Ovary (tissue), 7 donors: ENCODE measurements at regions not wholly inside any gene's neighbourhood (a gene's known extent, or its start where the extent isn't known, plus 50 kb on each side); places are given as distances from the start of the nearest gene placed in this dataset.

Experiments used
- DNase-seq, 5 donors: peaks; one replicate each; pipeline ENCODE4 v3.0.0-alpha.2; 2019 to 2020
- H3K27ac ChIP-seq, 2 donors: fragments of 200-600 bp; one replicate each; pipeline versions ENCODE4 v1.5.1 to v1.8.0; 2019 to 2022
- H3K27me3 ChIP-seq: fragments of 200-600 bp; one replicate; pipeline ENCODE4 v1.8.0; 2022
- H3K36me3 ChIP-seq: fragments of 200-600 bp; sonication (generic); one replicate; pipeline ENCODE4 v1.5.1; 2019
- H3K4me1 ChIP-seq: one replicate; pipeline ENCODE4 v1.8.1; 2013; ENCODE audit warnings: mild to moderate bottlenecking, moderate library complexity; ENCODE audit not compliant: insufficient read depth
- H3K4me3 ChIP-seq: fragments of 200-600 bp; sonication (generic); one replicate; pipeline ENCODE4 v1.5.1; 2017
- H3K9me3 ChIP-seq, 2 donors: fragments of 200-600 bp in 1 of 2; sonication (generic) in 1 of 2; one replicate each; pipeline versions ENCODE4 v1.5.1 to v1.8.1; 2013 to 2019; ENCODE audit warnings: mild to moderate bottlenecking in 1 of 2, moderate library complexity in 1 of 2
- EP300 ChIP-seq: sonication (generic); formaldehyde crosslinking; IDR thresholded peaks from one replicate; pipeline ENCODE4 v1.6.1; 2017; ENCODE audit warnings: antibody characterized with exemption
- POLR2A ChIP-seq: fragments of 450-650 bp; IDR thresholded peaks from one replicate; pipeline ENCODE4 v1.6.1; 2017; ENCODE audit warnings: antibody characterized with exemption, mild to moderate bottlenecking, moderate library complexity
- WGBS, 3 donors: extraction: QIAGEN DNeasy Blood & Tissue Kit in 1 of 3; methylation state at CpG; one replicate each; pipeline versions ENCODE4 v1.1.5 to v1.1.7; 2013 to 2017; 5-methylcytosine and 5-hydroxymethylcytosine counted together
- intact Hi-C, 4 donors: fragments of 100-400 bp; cut with DNase I; formaldehyde crosslinking; loops; one replicate each; pipeline versions ENCODE4 v1.11.0 to v1.15.1; 2022 to 2023
- TF ChIP-seq, protein P1 (sequence below), 3 donors: fragments of 450-650 bp in 2 of 3; fragments of 200-600 bp in 1 of 3; IDR thresholded peaks; one replicate each; pipeline versions ENCODE4 v1.5.1 to v1.8.0; 2016 to 2022; ENCODE audit warnings: antibody characterized with exemption in 3 of 3, mild to moderate bottlenecking in 1 of 3
- donor health status: DM: no; HTN: no; CAD: no; lungs with moderate emphysema.
- donor health status: DM: no; HTN: no; CAD: no.
- donor health status: Bipolar disorder and iron deficiency.
- donor health status: DM: no; HTN: no; CAD: no.
- donor health status: DM: yes; HTN: yes; CAD: no.

GRCh38 chr2:602571-603359 lies 74.4 kb downstream of the TMEM18 start:
- 83 to 91% (median 85%) methylated on average over 14 of the region's 14 CpGs for WGBS, 3 donors
- Histone ChIP-seq H3K4me3 (no peak overlapping the region), H3K36me3 (no peaks in the 10 kb centered on the region)

GRCh38 chr2:601806-602455 lies 75.3 kb downstream of the TMEM18 start:
- H3K36me3 ChIP-seq, result no peaks in the 10 kb centered on the region
- no peak for DNase-seq
- H3K27me3 ChIP-seq, result no peaks in the 10 kb centered on the region
- H3K9me3 ChIP-seq, result no peaks in the 10 kb centered on the region
- no peaks in the 10 kb centered on the region for H3K4me1 ChIP-seq
- 90 to 93% (median 90%) methylated on average over 29 of the region's 29 CpGs for WGBS, 3 donors
- no peak overlapping the region for H3K4me3 ChIP-seq
- TF ChIP-seq, protein P1, sequence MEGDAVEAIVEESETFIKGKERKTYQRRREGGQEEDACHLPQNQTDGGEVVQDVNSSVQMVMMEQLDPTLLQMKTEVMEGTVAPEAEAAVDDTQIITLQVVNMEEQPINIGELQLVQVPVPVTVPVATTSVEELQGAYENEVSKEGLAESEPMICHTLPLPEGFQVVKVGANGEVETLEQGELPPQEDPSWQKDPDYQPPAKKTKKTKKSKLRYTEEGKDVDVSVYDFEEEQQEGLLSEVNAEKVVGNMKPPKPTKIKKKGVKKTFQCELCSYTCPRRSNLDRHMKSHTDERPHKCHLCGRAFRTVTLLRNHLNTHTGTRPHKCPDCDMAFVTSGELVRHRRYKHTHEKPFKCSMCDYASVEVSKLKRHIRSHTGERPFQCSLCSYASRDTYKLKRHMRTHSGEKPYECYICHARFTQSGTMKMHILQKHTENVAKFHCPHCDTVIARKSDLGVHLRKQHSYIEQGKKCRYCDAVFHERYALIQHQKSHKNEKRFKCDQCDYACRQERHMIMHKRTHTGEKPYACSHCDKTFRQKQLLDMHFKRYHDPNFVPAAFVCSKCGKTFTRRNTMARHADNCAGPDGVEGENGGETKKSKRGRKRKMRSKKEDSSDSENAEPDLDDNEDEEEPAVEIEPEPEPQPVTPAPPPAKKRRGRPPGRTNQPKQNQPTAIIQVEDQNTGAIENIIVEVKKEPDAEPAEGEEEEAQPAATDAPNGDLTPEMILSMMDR (IDR thresholded peaks at IDR 0.05), result no peak
- no peak for TF ChIP-seq EP300
- TF ChIP-seq POLR2A, result no peak
- intact Hi-C loops, result no loop called here
- H3K27ac ChIP-seq, result no peak overlapping the region

More at GRCh38 chr2:602571-603359, 74.4 kb downstream of the TMEM18 start:
- H3K27me3 ChIP-seq, result no peaks in the 10 kb centered on the region
- H3K4me1 ChIP-seq, result no peaks in the 10 kb centered on the region
- no peaks in the 10 kb centered on the region for H3K9me3 ChIP-seq
- no peak overlapping the region for H3K27ac ChIP-seq
- no peak for DNase-seq
- no peak for TF ChIP-seq POLR2A
- TF ChIP-seq, protein P1 (IDR thresholded peaks at IDR 0.05), result no peak
- no peak for TF ChIP-seq EP300
- intact Hi-C loops, result no loop called here

GRCh38 chr2:601387-601698 lies 75.9 kb downstream of the TMEM18 start:
- Histone ChIP-seq H3K27me3 (no peaks in the 10 kb centered on the region), H3K27ac (no peak overlapping the region), H3K4me1 (no peaks in the 10 kb centered on the region), H3K4me3 (no peak overlapping the region), H3K9me3 (no peaks in the 10 kb centered on the region), H3K36me3 (no peaks in the 10 kb centered on the region)
- TF ChIP-seq, protein P1 (IDR thresholded peaks at IDR 0.05), result no peak
- TF ChIP-seq EP300 (no peak), POLR2A (no peak)
- no peak for DNase-seq
- intact Hi-C loops, result no loop called here
- 77 to 93% (median 82%) methylated on average over 10 of the region's 10 CpGs for WGBS, 3 donors

DNA sequence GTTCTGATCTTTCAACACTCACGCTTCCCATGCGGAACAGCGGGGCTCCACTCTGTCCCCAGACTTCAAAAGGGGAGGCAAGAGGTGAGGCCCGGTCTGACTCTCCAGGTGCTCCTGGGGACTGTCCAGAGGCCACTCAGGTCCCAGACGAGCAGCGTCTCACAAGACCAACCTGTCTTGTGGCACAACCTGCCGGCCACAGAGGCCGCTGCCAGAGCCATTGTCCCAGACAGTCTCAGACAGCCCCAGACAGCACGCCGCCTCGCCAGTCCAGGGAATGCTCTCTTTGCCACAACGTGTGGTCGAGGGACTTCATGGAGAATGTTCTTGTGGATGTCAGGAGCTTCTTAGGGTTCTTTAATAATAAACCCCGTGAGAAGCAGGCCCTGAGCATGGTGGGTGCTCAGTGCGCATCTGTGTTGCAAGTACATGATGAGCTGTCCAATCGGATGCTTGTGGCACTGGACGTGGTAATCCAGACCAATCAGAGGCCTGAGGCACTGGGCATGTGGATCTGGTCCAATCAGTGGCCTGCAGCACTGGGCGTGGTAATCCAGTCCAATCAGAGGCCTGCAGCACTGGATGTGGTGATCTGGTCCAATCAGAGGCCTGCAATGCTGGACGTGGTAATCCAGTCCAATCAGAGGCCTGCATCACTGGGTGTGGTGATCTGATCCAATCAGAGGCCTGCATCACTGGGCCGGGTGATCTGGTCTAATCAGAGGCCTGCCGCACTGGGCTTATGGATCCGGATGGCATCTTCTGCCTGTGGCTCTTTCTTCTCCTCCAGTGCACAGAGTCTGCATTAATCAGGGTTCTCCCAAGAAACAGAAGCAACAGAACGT lies 76.4 kb downstream of the TMEM18 start:
- DNase-seq, result no peak
- H3K9me3 ChIP-seq, result no peaks in the 10 kb centered on the region

More for the DNA sequence above, 76.4 kb downstream of the TMEM18 start:
- no peaks in the 10 kb centered on the region for H3K27me3 ChIP-seq
- intact Hi-C loops, result no loop called here
- WGBS, 3 donors, result 88 to 89% (median 88%) methylated on average over 23 of the region's 23 CpGs
- H3K4me3 ChIP-seq, result no peak overlapping the region
- TF ChIP-seq, protein P1 (IDR thresholded peaks at IDR 0.05), result no peak
- TF ChIP-seq POLR2A (no peak), EP300 (no peak)
- H3K27ac ChIP-seq, result no peak overlapping the region
- H3K36me3 ChIP-seq, result no peaks in the 10 kb centered on the region
- no peaks in the 10 kb centered on the region for H3K4me1 ChIP-seq
